Activated T-cell treated with anti-CD3 and anti-CD28 coated beads, Interleukin-2, amount 50 U/mL, for 48 hours (primary cell): ENCODE measurements at regions not wholly inside any gene's neighbourhood (a gene's known extent, or its start where the extent isn't known, plus 50 kb on each side); places are given as distances from the start of the nearest gene placed in this dataset.
"Not testable (repeated sequence)": the region's sequence is repeated elsewhere in the genome, so short reads cannot be mapped to it uniquely, and the experiment has no call there.

ENCODE experiments used
- DNase-seq, 2 experiments: peaks; one replicate each; pipeline ENCODE4 v3.0.0-alpha.2; 2020

GRCh38 chr16:73427164-73427563 lies 379.2 kb upstream of the ZFHX3 start:
- no peak for DNase-seq

- DNase-seq = no peak
Observed at GRCh38 chr16:73426433-73427160, 378.7 kb upstream of the ZFHX3 start.

GRCh38 chr16:73420676-73421075 lies 372.7 kb upstream of the ZFHX3 start:
- no peak for DNase-seq

- DNase-seq = no peak
Observed at GRCh38 chr16:73420244-73420643, 372.3 kb upstream of the ZFHX3 start.

- DNase-seq = no peak
Observed at GRCh38 chr16:73418691-73419090, 370.8 kb upstream of the ZFHX3 start.

GRCh38 chr16:73418051-73418450 lies 370.1 kb upstream of the ZFHX3 start:
- no peak for DNase-seq

DNA sequence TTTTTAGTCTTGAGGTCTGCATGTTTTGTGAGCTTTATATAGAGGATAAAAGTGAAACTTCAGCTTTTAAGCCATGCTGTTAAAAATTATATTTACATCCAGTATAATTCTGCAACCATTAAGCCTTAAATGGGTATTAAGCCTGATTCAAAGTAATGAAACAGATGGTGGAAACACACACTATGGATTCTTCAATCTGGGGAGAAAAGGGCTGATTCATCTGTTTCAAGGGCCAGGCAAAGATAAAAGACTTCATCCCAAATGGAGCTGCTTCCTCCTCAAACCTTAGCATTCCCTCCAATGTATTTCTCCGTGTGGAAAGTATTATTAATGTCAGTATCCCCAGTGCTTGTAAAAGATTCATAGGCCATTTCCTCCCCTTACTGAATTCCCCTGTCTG lies 367.4 kb upstream of the ZFHX3 start:
- DNase-seq = no peak

GRCh38 chr16:73414638-73415037 lies 366.7 kb upstream of the ZFHX3 start:
- DNase-seq = no peak

- no peak for DNase-seq
Observed at GRCh38 chr16:73413830-73414190, 365.9 kb upstream of the ZFHX3 start.

GRCh38 chr16:73413091-73413829 lies 365.3 kb upstream of the ZFHX3 start:
- no peak for DNase-seq

DNA sequence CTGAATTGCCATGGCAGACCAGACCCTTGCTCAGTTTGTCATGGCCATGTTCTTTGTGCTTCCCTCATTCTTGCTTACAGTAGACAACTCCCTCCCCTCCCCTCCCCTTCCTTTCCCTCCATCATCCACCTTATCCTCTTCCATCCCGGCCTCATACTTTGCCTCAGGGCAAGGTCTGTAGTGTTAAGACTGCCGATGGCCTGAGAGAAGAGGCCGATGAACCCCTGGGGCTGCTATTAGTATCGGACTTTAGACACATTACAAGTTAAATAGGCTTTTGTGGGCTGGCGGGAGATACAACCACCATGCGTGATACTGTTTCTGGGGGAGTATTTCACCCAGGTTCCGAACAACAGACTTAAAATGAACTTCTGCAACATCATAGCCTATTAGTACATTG lies 364.5 kb upstream of the ZFHX3 start:
- DNase-seq = no peak

GRCh38 chr16:73408716-73409115 lies 360.8 kb upstream of the ZFHX3 start:
- no peak for DNase-seq

GRCh38 chr16:73408311-73408710 lies 360.4 kb upstream of the ZFHX3 start:
- DNase-seq = no peak

DNA sequence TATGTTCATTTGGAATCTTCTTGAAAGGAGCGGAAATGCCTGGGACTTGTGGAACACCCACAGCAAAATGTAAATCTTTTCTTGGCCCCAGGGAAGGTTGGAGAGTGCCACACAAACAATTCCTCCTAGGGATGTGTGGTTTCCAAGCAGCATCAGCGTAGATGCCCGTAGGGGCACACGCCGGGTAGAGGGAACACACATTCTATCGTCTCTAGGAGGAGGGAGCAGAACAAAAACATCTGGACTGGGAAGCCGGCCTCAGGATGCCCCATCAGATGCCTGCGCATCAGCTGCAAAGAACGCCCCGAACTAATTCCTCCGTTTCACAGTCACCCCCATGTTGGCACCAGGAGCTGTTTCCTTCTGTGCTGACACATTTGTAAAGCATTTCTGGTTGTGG lies 357.9 kb upstream of the ZFHX3 start:
- DNase-seq = no peak

- no peak for DNase-seq
Observed at GRCh38 chr16:73404001-73404400, 356.1 kb upstream of the ZFHX3 start.

GRCh38 chr16:73403291-73403690 lies 355.4 kb upstream of the ZFHX3 start:
- no peak for DNase-seq

GRCh38 chr16:73400951-73401350 lies 353.0 kb upstream of the ZFHX3 start:
- no peak for DNase-seq

GRCh38 chr16:73399997-73400396 lies 352.1 kb upstream of the ZFHX3 start:
- DNase-seq = no peak

DNA sequence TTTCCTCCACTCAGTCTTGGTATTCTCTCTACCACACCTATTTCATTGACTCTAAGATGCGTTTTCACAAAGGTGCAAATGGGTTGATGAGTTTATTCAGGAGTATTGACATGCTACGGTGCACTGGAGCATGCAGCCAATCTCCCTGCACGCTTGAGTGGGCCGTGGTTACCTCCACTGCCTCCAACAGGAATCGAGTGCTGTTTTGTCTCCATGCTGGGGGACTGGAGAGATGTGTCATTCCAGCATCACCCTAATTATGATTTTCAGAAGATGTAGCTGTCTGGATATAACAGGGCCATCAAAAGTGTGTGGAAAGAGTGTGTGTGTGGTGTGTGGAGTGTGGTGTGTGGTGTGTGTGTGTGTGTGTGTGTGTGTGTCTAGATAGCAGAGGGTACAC lies 351.6 kb upstream of the ZFHX3 start:
- no peak for DNase-seq

DNA sequence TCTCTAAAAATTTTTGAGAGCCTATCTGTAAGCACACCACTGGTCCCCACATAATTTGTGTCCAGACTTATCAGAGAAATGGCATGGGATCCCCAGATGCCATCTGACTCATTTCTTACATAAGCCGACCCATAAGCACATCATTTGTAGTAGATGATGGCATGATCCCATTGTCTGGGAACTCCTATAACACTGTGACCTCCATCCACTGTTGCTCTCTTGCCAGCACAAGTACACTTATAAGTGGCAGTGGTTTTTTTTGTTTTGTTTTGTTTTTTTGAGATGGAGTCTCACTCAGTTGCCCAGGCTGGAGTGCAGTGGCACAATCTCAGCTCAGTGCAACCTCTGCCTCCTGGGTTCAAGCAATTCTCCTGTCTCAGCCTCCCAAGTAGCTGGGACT lies 350.7 kb upstream of the ZFHX3 start:
- not testable (repeated sequence) for DNase-seq

- no peak for DNase-seq
Observed at GRCh38 chr16:73396556-73396955, 348.6 kb upstream of the ZFHX3 start.

- no peak for DNase-seq
Observed at GRCh38 chr16:73390936-73391335, 343.0 kb upstream of the ZFHX3 start.

- DNase-seq = no peak
Observed at GRCh38 chr16:73390491-73390890, 342.6 kb upstream of the ZFHX3 start.

DNA sequence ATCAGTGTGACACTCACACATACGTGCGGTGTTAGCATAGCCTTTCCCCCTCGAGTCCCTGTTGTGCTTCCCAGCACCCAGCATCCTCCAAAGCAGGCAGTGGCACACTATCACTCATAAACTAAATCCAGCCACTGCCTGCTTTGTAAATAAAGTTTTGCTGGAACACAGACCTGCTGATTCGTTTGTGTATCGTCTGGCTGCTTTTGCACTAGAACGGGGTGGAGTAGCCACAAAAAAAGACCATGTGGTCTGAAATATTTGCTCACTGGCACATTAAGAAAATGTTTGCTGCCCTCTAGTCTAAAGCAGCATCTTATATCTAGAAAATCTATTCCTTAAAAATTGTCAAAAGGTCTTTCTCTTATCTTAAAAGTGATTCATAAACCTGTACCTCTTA lies 341.2 kb upstream of the ZFHX3 start:
- no peak for DNase-seq

DNA sequence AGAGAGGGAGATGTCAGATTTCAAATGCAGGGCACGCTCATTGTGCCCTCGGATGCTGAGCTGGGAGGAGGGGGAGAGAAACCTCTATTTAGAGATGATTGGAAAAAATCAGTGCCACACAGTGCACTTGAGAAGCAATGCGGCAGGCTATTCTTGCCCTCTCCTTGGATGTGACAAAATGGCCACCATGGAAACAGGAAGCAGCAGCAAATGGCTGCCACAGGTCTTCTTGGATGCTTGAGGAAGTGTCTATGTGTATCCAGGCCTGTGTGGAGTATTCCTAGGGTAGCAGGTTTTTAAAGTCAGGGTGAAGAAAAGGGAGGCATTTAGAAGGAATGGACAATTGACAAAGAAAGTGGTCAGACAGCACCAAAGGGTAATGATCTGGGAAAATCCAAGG lies 340.1 kb upstream of the ZFHX3 start:
- DNase-seq = no peak
